Renal pelvis (tissue), 1 donor: ENCODE measurements at regions not wholly inside any gene's neighbourhood (a gene's known extent, or its start where the extent isn't known, plus 50 kb on each side); places are given as distances from the start of the nearest gene placed in this dataset.

Source experiments
- DNase-seq: peaks from one replicate; pipeline ENCODE4 v3.0.0-alpha.2; 2013

- DNase-seq = no peak
Measured at GRCh38 chr3:23055733-23056376, 147.3 kb upstream of the UBE2E2 start.

GRCh38 chr3:23062582-23062981 is 140.5 kb upstream of the UBE2E2 start:
- no peak for DNase-seq

GRCh38 chr3:23062982-23063381 is 140.1 kb upstream of the UBE2E2 start:
- DNase-seq = no peak

- DNase-seq = no peak
Measured at GRCh38 chr3:23067116-23067515, 136.0 kb upstream of the UBE2E2 start.

GRCh38 chr3:23068016-23068728 is 135.0 kb upstream of the UBE2E2 start:
- no peak for DNase-seq

- no peak for DNase-seq
Measured at GRCh38 chr3:23071296-23071695, 131.8 kb upstream of the UBE2E2 start.

GRCh38 chr3:23071758-23072157 is 131.4 kb upstream of the UBE2E2 start:
- DNase-seq = no peak

GRCh38 chr3:23072693-23073092 is 130.4 kb upstream of the UBE2E2 start:
- DNase-seq = no peak

GRCh38 chr3:23073724-23074305 is 129.3 kb upstream of the UBE2E2 start:
- no peak for DNase-seq

GRCh38 chr3:23075496-23075895 is 127.6 kb upstream of the UBE2E2 start:
- DNase-seq = peak; percentile 24

- DNase-seq = no peak
Measured at GRCh38 chr3:23076437-23076836, 126.7 kb upstream of the UBE2E2 start.

GRCh38 chr3:23077126-23077525 is 126.0 kb upstream of the UBE2E2 start:
- no peak for DNase-seq

GRCh38 chr3:23078735-23079134 is 124.4 kb upstream of the UBE2E2 start:
- DNase-seq = no peak

- no peak for DNase-seq
Measured at GRCh38 chr3:23079976-23080375, 123.2 kb upstream of the UBE2E2 start.

GRCh38 chr3:23083701-23084100 is 119.4 kb upstream of the UBE2E2 start:
- DNase-seq = no peak

- no peak for DNase-seq
Measured at GRCh38 chr3:23084367-23084766, 118.8 kb upstream of the UBE2E2 start.

- no peak for DNase-seq
Measured at GRCh38 chr3:23085261-23085660, 117.9 kb upstream of the UBE2E2 start.

- DNase-seq = no peak
Measured at GRCh38 chr3:23086331-23086730, 116.8 kb upstream of the UBE2E2 start.

- DNase-seq = no peak
Measured at GRCh38 chr3:23086831-23087230, 116.3 kb upstream of the UBE2E2 start.

GRCh38 chr3:23094412-23094811 is 108.7 kb upstream of the UBE2E2 start:
- no peak for DNase-seq

- DNase-seq = no peak
Measured at GRCh38 chr3:23094890-23095462, 108.2 kb upstream of the UBE2E2 start.

GRCh38 chr3:23096041-23096440 is 107.1 kb upstream of the UBE2E2 start:
- no peak for DNase-seq

- DNase-seq = no peak
Measured at GRCh38 chr3:23099021-23099420, 104.1 kb upstream of the UBE2E2 start.
